ENCODE measurements at regions not wholly inside any gene's neighbourhood (a gene's known extent, or its start where the extent isn't known, plus 50 kb on each side); places are given as distances from the start of the nearest gene placed in this dataset.

GRCh38 chr1:82400521-82400920 lies 599.8 kb downstream of the ADGRL2 start:
- Histone ChIP-seq H3K36me3 (ENCODE audit: insufficient read depth, low read length) (no peaks in the 10 kb centered on the region), H3K4me1 (ENCODE audit: insufficient read depth, low read length) (no peaks in the 10 kb centered on the region), H3K27me3 (ENCODE audit: insufficient read depth, low read length) (no peaks in the 10 kb centered on the region), H3K4me2 (ENCODE audit: insufficient read depth, low read length) (no peak overlapping the region), H3K9me3 (ENCODE audit: low read depth, low read length) (no peaks in the 10 kb centered on the region), H3K4me3 (ENCODE audit: insufficient read depth, low read length) (no peak overlapping the region), H3K27ac (ENCODE audit: low read depth, low read length) (no peak overlapping the region), H2AFZ (ENCODE audit: low read length) (no peak overlapping the region), H3K79me2 (ENCODE audit: insufficient read depth, low read length) (no peaks in the 10 kb centered on the region), H4K20me1 (ENCODE audit: insufficient read depth, low read length) (no peaks in the 10 kb centered on the region)
- TF ChIP-seq CTCF (IDR thresholded peaks at IDR 0.05; ENCODE audit: extremely low read depth, low read depth, low read length), result no peak
- no peak for DNase-seq (ENCODE audit: insufficient read length, low spot score, missing footprints)

- Histone ChIP-seq H3K27ac (ENCODE audit: low read depth, low read length) (no peak overlapping the region), H3K79me2 (ENCODE audit: insufficient read depth, low read length) (no peaks in the 10 kb centered on the region), H3K27me3 (ENCODE audit: insufficient read depth, low read length) (no peaks in the 10 kb centered on the region), H3K9me3 (ENCODE audit: low read depth, low read length) (no peaks in the 10 kb centered on the region), H3K36me3 (ENCODE audit: insufficient read depth, low read length) (no peaks in the 10 kb centered on the region), H2AFZ (ENCODE audit: low read length) (no peak overlapping the region), H3K4me1 (ENCODE audit: insufficient read depth, low read length) (no peaks in the 10 kb centered on the region), H3K4me2 (ENCODE audit: insufficient read depth, low read length) (no peak overlapping the region), H4K20me1 (ENCODE audit: insufficient read depth, low read length) (no peaks in the 10 kb centered on the region), H3K4me3 (ENCODE audit: insufficient read depth, low read length) (no peak overlapping the region)
- no peak for TF ChIP-seq CTCF (IDR thresholded peaks at IDR 0.05; ENCODE audit: extremely low read depth, low read depth, low read length)
- DNase-seq (ENCODE audit: insufficient read length, low spot score, missing footprints), result no peak
These were observed 598.4 kb downstream of the ADGRL2 start for GRCh38 chr1:82399093-82399492.

DNA sequence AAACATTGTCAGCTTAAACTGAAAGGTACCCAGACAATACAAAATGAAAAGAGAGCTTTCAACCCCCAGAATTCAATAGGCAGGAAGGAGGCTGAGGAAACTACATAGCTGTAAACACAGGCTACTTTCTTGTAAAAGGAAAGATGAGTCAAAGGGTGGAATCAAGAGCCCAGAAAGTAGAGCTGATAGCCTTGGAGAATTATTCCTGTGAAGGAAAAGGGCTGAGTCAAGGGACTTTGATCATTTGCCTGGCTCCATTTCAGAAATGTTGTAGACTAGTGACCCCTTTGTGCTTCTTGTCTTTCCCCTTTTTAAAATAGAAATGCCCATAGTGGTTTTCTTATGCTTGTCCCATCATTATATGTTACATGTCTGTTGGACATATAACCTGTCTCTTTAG lies 597.6 kb downstream of the ADGRL2 start:
- no peak overlapping the region for H3K27ac ChIP-seq (ENCODE audit: low read depth, low read length)
- TF ChIP-seq CTCF (IDR thresholded peaks at IDR 0.05; ENCODE audit: extremely low read depth, low read depth, low read length), result no peak
- no peaks in the 10 kb centered on the region for H4K20me1 ChIP-seq (ENCODE audit: insufficient read depth, low read length)
- H3K4me3 ChIP-seq (ENCODE audit: insufficient read depth, low read length), result no peak overlapping the region
- no peaks in the 10 kb centered on the region for H3K27me3 ChIP-seq (ENCODE audit: insufficient read depth, low read length)
- no peaks in the 10 kb centered on the region for H3K79me2 ChIP-seq (ENCODE audit: insufficient read depth, low read length)
- H3K9me3 ChIP-seq (ENCODE audit: low read depth, low read length), result no peaks in the 10 kb centered on the region
- H3K4me2 ChIP-seq (ENCODE audit: insufficient read depth, low read length), result no peak overlapping the region
- H3K36me3 ChIP-seq (ENCODE audit: insufficient read depth, low read length), result no peaks in the 10 kb centered on the region
- no peak overlapping the region for H2AFZ ChIP-seq (ENCODE audit: low read length)
- no peak for DNase-seq (ENCODE audit: insufficient read length, low spot score, missing footprints)
- H3K4me1 ChIP-seq (ENCODE audit: insufficient read depth, low read length), result no peaks in the 10 kb centered on the region

- Histone ChIP-seq H3K4me3 (ENCODE audit: insufficient read depth, low read length) (no peak overlapping the region), H2AFZ (ENCODE audit: low read length) (no peak overlapping the region), H3K9me3 (ENCODE audit: low read depth, low read length) (no peaks in the 10 kb centered on the region), H3K36me3 (ENCODE audit: insufficient read depth, low read length) (no peaks in the 10 kb centered on the region), H3K4me2 (ENCODE audit: insufficient read depth, low read length) (no peak overlapping the region), H3K27me3 (ENCODE audit: insufficient read depth, low read length) (no peaks in the 10 kb centered on the region), H4K20me1 (ENCODE audit: insufficient read depth, low read length) (no peaks in the 10 kb centered on the region), H3K27ac (ENCODE audit: low read depth, low read length) (no peak overlapping the region), H3K79me2 (ENCODE audit: insufficient read depth, low read length) (no peaks in the 10 kb centered on the region), H3K4me1 (ENCODE audit: insufficient read depth, low read length) (peaks cover 5% of the 10 kb centered on the region)
- DNase-seq (ENCODE audit: insufficient read length, low spot score, missing footprints), result no peak
- no peak for TF ChIP-seq CTCF (IDR thresholded peaks at IDR 0.05; ENCODE audit: extremely low read depth, low read depth, low read length)
These were observed 594.7 kb downstream of the ADGRL2 start for GRCh38 chr1:82395440-82395839.
